GM12878 (cell line): ENCODE measurements at regions not wholly inside any gene's neighbourhood (a gene's known extent, or its start where the extent isn't known, plus 50 kb on each side); places are given as distances from the start of the nearest gene placed in this dataset.

ENCODE experiments used
- ATAC-seq: fragments of 200-7000 bp; cut with Tn5 transposase; 3 replicates; pipeline ENCODE4 v1.9.1; 2020; ENCODE audit warnings: mild to moderate bottlenecking, moderate library complexity
- BruUV-seq: library from RNA; stranded (reverse); fragments of 400-500 nt; replicated peaks from 2 replicates; lab custom pipeline; 2021; lab: Mats Ljungman, UMichigan
- CTCF ChIA-PET: fragments of 300-600 bp; sonication (Branson Sonifier 250); formaldehyde crosslinking; extraction: SDS; loops from one replicate; lab custom pipeline; 2021; ENCODE audit warnings: inconsistent platforms; lab: Yijun Ruan, JAX
- POLR2A ChIA-PET: fragments of 350-600 bp; formaldehyde crosslinking; extraction: SDS; loops from one replicate; lab custom pipeline; 2021; ENCODE audit warnings: inconsistent platforms; lab: Charles Lee
- RAD21 ChIA-PET: fragments of 300-600 bp; sonication (Branson Sonifier 250); formaldehyde crosslinking; loops from one replicate; lab custom pipeline; 2023; ENCODE audit warnings: antibody characterized with exemption; ENCODE audit not compliant: unreplicated experiment; lab: Charles Lee
- SMC1A ChIA-PET: fragments of 300-600 bp; sonication (Branson Sonifier 250); formaldehyde crosslinking; loops from one replicate; lab custom pipeline; 2023; ENCODE audit not compliant: unreplicated experiment, uncharacterized antibody; lab: Charles Lee
- DNase-seq: peaks from one replicate; pipeline ENCODE4 v3.0.0-alpha.2; 2011; ENCODE audit warnings: low read depth, low spot score
- FAIRE-seq: peaks from 3 replicates; lab custom pipeline; 2011; peaks lifted over from hg19 to GRCh38; lab: Jason Lieb, UNC
- H2AFZ ChIP-seq: 2 replicates; pipeline ENCODE4 v1.6.0; 2011; ENCODE audit warnings: low read depth, low read length, control low read depth; ENCODE audit not compliant: control insufficient read depth
- H3K27ac ChIP-seq: 2 replicates; pipeline ENCODE4 v1.5.1; 2011; ENCODE audit warnings: control low read depth; ENCODE audit not compliant: control insufficient read depth, insufficient read depth
- H3K27me3 ChIP-seq, 2 experiments: replicated peaks in 1 of 2; 2 replicates each; pipeline versions ENCODE4 v1.6.0 to v1.6.1; 2011; ENCODE audit warnings: low read length in 1 of 2; ENCODE audit not compliant: control insufficient read depth in 2 of 2, insufficient read depth in 2 of 2
- H3K36me3 ChIP-seq, 2 experiments: 2 replicates each; pipeline ENCODE4 v1.5.1; 2011; ENCODE audit warnings: low read length in 1 of 2; ENCODE audit not compliant: control insufficient read depth in 2 of 2, insufficient read depth in 2 of 2
- H3K4me1 ChIP-seq: 2 replicates; pipeline ENCODE4 v1.6.1; 2011; ENCODE audit warnings: mild to moderate bottlenecking, low read length, moderate library complexity, mixed read lengths; ENCODE audit not compliant: control insufficient read depth, insufficient read depth
- H3K4me2 ChIP-seq: 2 replicates; pipeline ENCODE4 v1.6.0; 2011; ENCODE audit warnings: control low read depth; ENCODE audit not compliant: control insufficient read depth, insufficient read depth
- H3K4me3 ChIP-seq: fragments of 200-600 bp; sonication (generic); 2 replicates; pipeline ENCODE4 v1.5.1; 2016
- H3K79me2 ChIP-seq: 2 replicates; pipeline ENCODE4 v1.6.0; 2011; ENCODE audit warnings: low read length; ENCODE audit not compliant: control insufficient read depth, insufficient read depth
- H3K9ac ChIP-seq: 2 replicates; pipeline ENCODE4 v1.8.0; 2011; ENCODE audit warnings: low read length, control low read depth, mixed read lengths; ENCODE audit not compliant: control insufficient read depth, insufficient read depth
- H3K9me3 ChIP-seq: replicated peaks from 3 replicates; pipeline ENCODE4 v1.5.1; 2011; ENCODE audit warnings: mild to moderate bottlenecking, low read length; ENCODE audit not compliant: control insufficient read depth, insufficient read depth
- H4K20me1 ChIP-seq: 2 replicates; pipeline ENCODE4 v1.6.0; 2011; ENCODE audit not compliant: control insufficient read depth, insufficient read depth
- ATF7 ChIP-seq: fragments of 450-650 bp; IDR thresholded peaks from 2 replicates; pipeline ENCODE4 v1.6.1; 2016; ENCODE audit warnings: low read depth, mild to moderate bottlenecking
- BCLAF1 ChIP-seq: fragments of 450-650 bp; IDR thresholded peaks from 2 replicates; pipeline ENCODE4 v1.6.1; 2017; ENCODE audit warnings: antibody characterized with exemption, mild to moderate bottlenecking, moderate library complexity
- BMI1 ChIP-seq: fragments of 450-650 bp; IDR thresholded peaks from 2 replicates; pipeline ENCODE4 v1.6.1; 2016; ENCODE audit warnings: mild to moderate bottlenecking, moderate library complexity, borderline replicate concordance
- CBFB ChIP-seq: IDR thresholded peaks from 2 replicates; pipeline ENCODE4 v1.6.1; 2016; ENCODE audit warnings: antibody characterized with exemption, low read depth
- CTCF ChIP-seq, 3 experiments: IDR thresholded peaks in 2 of 3; conservative IDR thresholded peaks in 1 of 3; 2 replicates each; pipeline ENCODE4 v1.5.1; 2011; ENCODE audit warnings: low read depth in 3 of 3, low read length in 3 of 3, mild to moderate bottlenecking in 3 of 3, control low read depth in 2 of 3, moderate library complexity in 2 of 3, inconsistent platforms in 1 of 3, mixed read lengths in 1 of 3; ENCODE audit not compliant: control insufficient read depth in 2 of 3, insufficient read depth in 1 of 3; ENCODE audit errors: extremely low read depth in 1 of 3
- ESRRA ChIP-seq: IDR thresholded peaks from 2 replicates; pipeline ENCODE4 v1.6.1; 2012; ENCODE audit warnings: mild to moderate bottlenecking, low read length, improper control_type of control experiment
- EZH2 ChIP-seq: IDR thresholded peaks from 2 replicates; pipeline ENCODE4 v1.6.1; 2012; ENCODE audit warnings: low read depth, mild to moderate bottlenecking, control low read depth, inconsistent platforms, low read length, borderline replicate concordance; ENCODE audit not compliant: control insufficient read depth
- HDAC2 ChIP-seq: fragments of 200-600 bp; sonication (generic); IDR thresholded peaks from 2 replicates; pipeline ENCODE4 v1.6.1; 2017
- IRF5 ChIP-seq: fragments of 450-650 bp; IDR thresholded peaks from 2 replicates; pipeline ENCODE4 v1.6.1; 2017; ENCODE audit warnings: borderline replicate concordance
- KDM1A ChIP-seq: fragments of 200-600 bp; sonication (generic); IDR thresholded peaks from 2 replicates; pipeline ENCODE4 v1.6.1; 2016; ENCODE audit warnings: borderline replicate concordance
- MEF2A ChIP-seq: IDR thresholded peaks from 2 replicates; pipeline ENCODE4 v1.6.1; 2011; ENCODE audit warnings: low read depth, mild to moderate bottlenecking, low read length, moderate library complexity; ENCODE audit not compliant: insufficient read depth
- MYB ChIP-seq: fragments of 150-350 bp; IDR thresholded peaks from 2 replicates; pipeline ENCODE4 v1.6.1; 2014; ENCODE audit warnings: mild to moderate bottlenecking, low read depth, low read length, borderline replicate concordance
- POLR2A ChIP-seq: IDR thresholded peaks from 2 replicates; pipeline ENCODE4 v1.6.1; 2011; ENCODE audit warnings: low read depth, mild to moderate bottlenecking, low read length
- POLR2AphosphoS2 ChIP-seq: IDR thresholded peaks from 2 replicates; pipeline ENCODE4 v1.6.1; 2011; ENCODE audit warnings: low read depth, mild to moderate bottlenecking, low read length, improper control_type of control experiment, moderate library complexity
- RFX5 ChIP-seq: IDR thresholded peaks from 2 replicates; pipeline ENCODE4 v1.6.1; 2011; ENCODE audit warnings: low read depth, low read length, improper control_type of control experiment
- SREBF2 ChIP-seq: IDR thresholded peaks from 2 replicates; pipeline ENCODE4 v1.6.1; 2012; ENCODE audit warnings: mild to moderate bottlenecking, low read length
- TAF1 ChIP-seq: IDR thresholded peaks from 2 replicates; pipeline ENCODE4 v1.6.1; 2011; ENCODE audit warnings: mild to moderate bottlenecking, low read depth, low read length, borderline replicate concordance
- TCF3 ChIP-seq: IDR thresholded peaks from 2 replicates; pipeline ENCODE4 v1.6.1; 2012; ENCODE audit warnings: low read depth, mild to moderate bottlenecking, low read length, borderline replicate concordance; ENCODE audit not compliant: insufficient read depth
- WRNIP1 ChIP-seq: IDR thresholded peaks from 2 replicates; pipeline ENCODE4 v1.6.1; 2011; ENCODE audit warnings: low read depth, low read length, improper control_type of control experiment, borderline replicate concordance
- YBX1 ChIP-seq: fragments of 450-650 bp; IDR thresholded peaks from 2 replicates; pipeline ENCODE4 v1.6.1; 2016; ENCODE audit warnings: antibody characterized with exemption
- in situ Hi-C: fragments of 300-500 bp; cut with MboI; formaldehyde crosslinking; loops from 9 replicates; pipeline ENCODE4 v1.14.3; 2018; ENCODE audit warnings: mixed read lengths
- intact Hi-C: fragments of 100-400 bp; cut with micrococcal nuclease; formaldehyde crosslinking; loops from one replicate; pipeline ENCODE4 v1.14.2; 2022; ENCODE audit not compliant: unreplicated experiment
- TF ChIP-seq, protein P1 (sequence below): IDR thresholded peaks from 2 replicates; pipeline ENCODE4 v1.6.1; 2012; ENCODE audit warnings: low read depth, low read length, improper control_type of control experiment

- no peak for TF ChIP-seq MEF2A
- TF ChIP-seq TCF3: no peak
- no peak for TF ChIP-seq TAF1
- no peak for TF ChIP-seq YBX1
- no peak for TF ChIP-seq EZH2
- no peak for TF ChIP-seq CBFB
- no peak for TF ChIP-seq MYB
These were observed 535.2 kb upstream of the EPHA7 start (continued) for GRCh38 chr6:93954584-93954983.

DNA sequence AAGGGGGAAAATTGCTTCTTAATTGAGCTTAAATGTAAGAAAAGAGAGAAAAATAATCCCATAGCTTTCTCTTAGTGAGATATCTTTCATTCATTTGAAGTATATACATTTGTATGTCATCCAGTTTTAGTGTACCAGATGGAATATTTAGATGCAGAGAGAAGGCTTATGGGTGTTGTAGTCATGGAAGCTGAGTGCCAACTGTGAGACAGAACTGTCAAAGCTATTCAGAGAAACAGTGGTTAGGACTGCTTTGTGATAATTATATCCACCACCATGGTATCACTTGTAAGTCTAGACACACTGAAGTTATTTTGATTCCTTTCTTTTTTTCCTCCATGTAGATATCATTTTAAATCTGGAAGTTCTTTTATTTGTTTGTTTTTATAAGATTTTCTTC is 524.3 kb upstream of the EPHA7 start:
- CTCF ChIA-PET: no interaction called here
- RAD21 ChIA-PET: no interaction called here
- TF ChIP-seq POLR2A (no peak), SREBF2 (no peak), CTCF (IDR thresholded peaks at IDR 0.05 in 2 of 3, conservative IDR thresholded peaks at IDR 0.05 in 1 of 3; ENCODE audit: control insufficient read depth in 2 of 3, extremely low read depth in 1 of 3, insufficient read depth in 1 of 3, low read depth in 3 of 3, low read length in 3 of 3) (no peak), WRNIP1 (no peak), KDM1A (no peak), IRF5 (no peak), HDAC2 (no peak), POLR2AphosphoS2 (no peak), BMI1 (no peak), ATF7 (no peak), ESRRA (no peak), BCLAF1 (no peak), RFX5 (no peak)
- TF ChIP-seq, protein P1, sequence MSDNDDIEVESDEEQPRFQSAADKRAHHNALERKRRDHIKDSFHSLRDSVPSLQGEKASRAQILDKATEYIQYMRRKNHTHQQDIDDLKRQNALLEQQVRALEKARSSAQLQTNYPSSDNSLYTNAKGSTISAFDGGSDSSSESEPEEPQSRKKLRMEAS: no peak

More for the DNA sequence above, 524.3 kb upstream of the EPHA7 start:
- no peak overlapping the region for H3K9ac ChIP-seq
- no TSS peak for BruUV-seq
- H3K79me2 ChIP-seq: no peaks in the 10 kb centered on the region
- DNase-seq (no peak), FAIRE-seq (no peak), ATAC-seq (no peak)
- no peaks in the 10 kb centered on the region for H3K9me3 ChIP-seq
- in situ Hi-C loops: no loop called here
- intact Hi-C loops: no loop called here
- H3K27ac ChIP-seq: no peak overlapping the region
- no peaks in the 10 kb centered on the region for H4K20me1 ChIP-seq
- ChIA-PET SMC1A (no interaction called here), POLR2A (interaction anchor here (0.6 kb wide), 1 partner anchor 101 kb away, joined by 8 read pairs; no protein-coding TSS in a partner anchor)
- H3K36me3 ChIP-seq: no peaks in the 10 kb centered on the region
- H2AFZ ChIP-seq: no peak overlapping the region
- H3K4me3 ChIP-seq: no peak overlapping the region
- H3K27me3 ChIP-seq: no peaks in the 10 kb centered on the region
- no peaks in the 10 kb centered on the region for H3K4me1 ChIP-seq
- H3K4me2 ChIP-seq: no peak overlapping the region
